22Rv1 (cell line): ENCODE measurements at regions not wholly inside any gene's neighbourhood (a gene's known extent, or its start where the extent isn't known, plus 50 kb on each side); places are given as distances from the start of the nearest gene placed in this dataset.

Source experiments
- CTCF ChIP-seq: fragments of 450-650 bp; IDR thresholded peaks from 2 replicates; pipeline ENCODE4 v1.5.1; 2017; ENCODE audit warnings: mild to moderate bottlenecking
- ZFX ChIP-seq: fragments of 450-650 bp; IDR thresholded peaks from 2 replicates; pipeline ENCODE4 v1.6.1; 2017; ENCODE audit warnings: antibody characterized with exemption, borderline replicate concordance

GRCh38 chr4:95742179-95742578, 97.7 kb upstream of the PDHA2 start:
- no peak for TF ChIP-seq CTCF
- no peak for TF ChIP-seq ZFX
